ENCODE measurements at regions not wholly inside any gene's neighbourhood (a gene's known extent, or its start where the extent isn't known, plus 50 kb on each side); places are given as distances from the start of the nearest gene placed in this dataset.
A peak's percentile ranks its signal among the peaks of the same experiment; 100 is the strongest.

- H3K4me1 ChIP-seq (ENCODE audit: control extremely low read depth in 1 of 4, control insufficient read depth in 4 of 4, insufficient read depth in 4 of 4, low read length in 3 of 4) = no peaks in the 10 kb centered on the region
- 73% methylated on average over 4 of the region's 7 CpGs for WGBS (ENCODE audit: insufficient coverage)
- CTCF ChIA-PET = interaction anchor here (1.2 to 2.9 kb wide), 2 partner anchors 558 to 896 kb away, joined by 4 to 13 read pairs; no protein-coding TSS in a partner anchor
- H3K36me3 ChIP-seq (ENCODE audit: control insufficient read depth in 4 of 4, insufficient read depth in 4 of 4, low read length in 3 of 4) = no peaks in the 10 kb centered on the region
- H3K27ac ChIP-seq (ENCODE audit: insufficient read depth in 1 of 2, low read depth in 1 of 2, low read length in 2 of 2, poor library complexity in 1 of 2, severe bottlenecking in 2 of 2) = no peak overlapping the region
- H3K9me3 ChIP-seq (ENCODE audit: control extremely low read depth in 1 of 5, control insufficient read depth in 4 of 5, insufficient read depth in 2 of 5, low read depth in 1 of 5, low read length in 4 of 5) = no peaks in the 10 kb centered on the region
- peak; percentile 18 to 32 (median 31) for DNase-seq
- no peaks in the 10 kb centered on the region for H3K27me3 ChIP-seq (replicated peaks in 2 of 5; ENCODE audit: control insufficient read depth in 4 of 5, insufficient read depth in 5 of 5, low read length in 4 of 5)
- H3K4me3 ChIP-seq (ENCODE audit: control insufficient read depth in 1 of 7, extremely low read depth in 1 of 7, insufficient read depth in 4 of 7, low read depth in 2 of 7, low read length in 6 of 7) = no peak overlapping the region
- POLR2A ChIA-PET = no interaction called here
These were observed 971.3 kb upstream of the FAM98A start for GRCh38 chr2:34570266-34570872.

DNA sequence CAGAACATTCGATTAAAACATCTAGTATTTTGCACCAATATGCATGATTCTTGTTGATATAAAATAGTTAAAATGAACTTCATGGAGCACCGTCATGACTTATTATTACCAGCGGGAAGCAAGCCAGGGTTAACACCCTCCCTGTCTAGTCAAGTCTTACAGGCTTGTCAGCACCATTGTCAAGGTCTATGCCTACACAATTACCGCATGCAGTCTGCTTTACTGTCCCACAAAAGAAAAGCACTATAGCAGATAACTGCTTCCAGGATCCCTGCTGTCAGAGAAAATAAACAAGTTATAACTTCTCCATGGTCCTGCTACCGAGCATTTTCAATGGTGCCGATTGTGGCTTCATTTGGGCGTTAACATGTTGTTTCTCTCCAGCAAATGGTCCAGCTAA lies 968.0 kb upstream of the FAM98A start:
- Histone ChIP-seq H3K4me1 (ENCODE audit: control extremely low read depth in 1 of 4, control insufficient read depth in 4 of 4, insufficient read depth in 4 of 4, low read length in 3 of 4) (no peaks in the 10 kb centered on the region), H3K27me3 (replicated peaks in 2 of 5; ENCODE audit: control insufficient read depth in 4 of 5, insufficient read depth in 5 of 5, low read length in 4 of 5) (no peaks in the 10 kb centered on the region), H3K27ac (ENCODE audit: insufficient read depth in 1 of 2, low read depth in 1 of 2, low read length in 2 of 2, poor library complexity in 1 of 2, severe bottlenecking in 2 of 2) (no peak overlapping the region), H3K36me3 (ENCODE audit: control insufficient read depth in 4 of 4, insufficient read depth in 4 of 4, low read length in 3 of 4) (no peaks in the 10 kb centered on the region), H3K9me3 (ENCODE audit: control extremely low read depth in 1 of 5, control insufficient read depth in 4 of 5, insufficient read depth in 2 of 5, low read depth in 1 of 5, low read length in 4 of 5) (no peaks in the 10 kb centered on the region), H3K4me3 (ENCODE audit: control insufficient read depth in 1 of 7, extremely low read depth in 1 of 7, insufficient read depth in 4 of 7, low read depth in 2 of 7, low read length in 6 of 7) (no peak overlapping the region)
- CTCF ChIA-PET = no interaction called here
- POLR2A ChIA-PET = no interaction called here
- DNase-seq = no peak
- 95% methylated on average over 5 of the region's 7 CpGs for WGBS (ENCODE audit: insufficient coverage)

DNA sequence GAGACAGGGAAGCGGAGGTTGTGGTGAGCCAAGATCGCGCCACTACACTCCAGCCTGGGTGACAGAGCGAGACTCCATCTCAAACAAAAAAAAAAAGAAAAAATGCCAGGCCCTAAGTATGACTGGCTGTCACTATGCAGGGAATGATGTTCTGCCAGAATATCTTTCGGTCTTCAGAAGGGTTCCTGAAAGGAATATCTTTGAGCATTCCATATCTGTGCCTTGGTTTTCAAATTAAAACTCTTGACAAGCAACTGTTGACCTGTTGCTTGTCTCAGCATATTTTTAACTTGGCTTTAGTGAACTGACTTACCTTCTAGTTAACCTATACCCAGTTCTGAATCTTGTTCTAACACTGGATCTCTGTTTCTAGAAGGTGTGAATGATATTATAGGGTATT lies 953.2 kb upstream of the FAM98A start:
- ChIA-PET POLR2A (no interaction called here), CTCF (no interaction called here)
- no peaks in the 10 kb centered on the region for H3K27me3 ChIP-seq (replicated peaks in 2 of 5; ENCODE audit: control insufficient read depth in 4 of 5, insufficient read depth in 5 of 5, low read length in 4 of 5)
- no peaks in the 10 kb centered on the region for H3K36me3 ChIP-seq (ENCODE audit: control insufficient read depth in 4 of 4, insufficient read depth in 4 of 4, low read length in 3 of 4)
- WGBS (ENCODE audit: insufficient coverage) = 96% methylated on average over 5 of the region's 5 CpGs
- H3K27ac ChIP-seq (ENCODE audit: insufficient read depth in 1 of 2, low read depth in 1 of 2, low read length in 2 of 2, poor library complexity in 1 of 2, severe bottlenecking in 2 of 2) = no peak overlapping the region
- no peak overlapping the region for H3K4me3 ChIP-seq (ENCODE audit: control insufficient read depth in 1 of 7, extremely low read depth in 1 of 7, insufficient read depth in 4 of 7, low read depth in 2 of 7, low read length in 6 of 7)
- H3K9me3 ChIP-seq (ENCODE audit: control extremely low read depth in 1 of 5, control insufficient read depth in 4 of 5, insufficient read depth in 2 of 5, low read depth in 1 of 5, low read length in 4 of 5) = no peaks in the 10 kb centered on the region
- no peak for DNase-seq
- no peaks in the 10 kb centered on the region for H3K4me1 ChIP-seq (ENCODE audit: control extremely low read depth in 1 of 4, control insufficient read depth in 4 of 4, insufficient read depth in 4 of 4, low read length in 3 of 4)

GRCh38 chr2:34549710-34550345 lies 950.7 kb upstream of the FAM98A start:
- Histone ChIP-seq H3K4me1 (ENCODE audit: control extremely low read depth in 1 of 4, control insufficient read depth in 4 of 4, insufficient read depth in 4 of 4, low read length in 3 of 4) (no peaks in the 10 kb centered on the region), H3K27ac (ENCODE audit: insufficient read depth in 1 of 2, low read depth in 1 of 2, low read length in 2 of 2, poor library complexity in 1 of 2, severe bottlenecking in 2 of 2) (no peak overlapping the region), H3K4me3 (ENCODE audit: control insufficient read depth in 1 of 7, extremely low read depth in 1 of 7, insufficient read depth in 4 of 7, low read depth in 2 of 7, low read length in 6 of 7) (no peak overlapping the region), H3K36me3 (ENCODE audit: control insufficient read depth in 4 of 4, insufficient read depth in 4 of 4, low read length in 3 of 4) (no peaks in the 10 kb centered on the region), H3K9me3 (ENCODE audit: control extremely low read depth in 1 of 5, control insufficient read depth in 4 of 5, insufficient read depth in 2 of 5, low read depth in 1 of 5, low read length in 4 of 5) (no peaks in the 10 kb centered on the region), H3K27me3 (replicated peaks in 2 of 5; ENCODE audit: control insufficient read depth in 4 of 5, insufficient read depth in 5 of 5, low read length in 4 of 5) (no peaks in the 10 kb centered on the region)
- WGBS (ENCODE audit: insufficient coverage) = no CpG with 5 or more reads among the region's 3 CpGs
- ChIA-PET CTCF (no interaction called here), POLR2A (no interaction called here)
- no peak for DNase-seq

GRCh38 chr2:34547900-34548299 lies 948.8 kb upstream of the FAM98A start:
- Histone ChIP-seq H3K9me3 (ENCODE audit: control extremely low read depth in 1 of 5, control insufficient read depth in 4 of 5, insufficient read depth in 2 of 5, low read depth in 1 of 5, low read length in 4 of 5) (no peaks in the 10 kb centered on the region), H3K27me3 (replicated peaks in 2 of 5; ENCODE audit: control insufficient read depth in 4 of 5, insufficient read depth in 5 of 5, low read length in 4 of 5) (no peaks in the 10 kb centered on the region), H3K4me1 (ENCODE audit: control extremely low read depth in 1 of 4, control insufficient read depth in 4 of 4, insufficient read depth in 4 of 4, low read length in 3 of 4) (no peaks in the 10 kb centered on the region), H3K4me3 (ENCODE audit: control insufficient read depth in 1 of 7, extremely low read depth in 1 of 7, insufficient read depth in 4 of 7, low read depth in 2 of 7, low read length in 6 of 7) (no peak overlapping the region), H3K27ac (ENCODE audit: insufficient read depth in 1 of 2, low read depth in 1 of 2, low read length in 2 of 2, poor library complexity in 1 of 2, severe bottlenecking in 2 of 2) (no peak overlapping the region), H3K36me3 (ENCODE audit: control insufficient read depth in 4 of 4, insufficient read depth in 4 of 4, low read length in 3 of 4) (no peaks in the 10 kb centered on the region)
- ChIA-PET CTCF (no interaction called here), POLR2A (no interaction called here)
- WGBS (ENCODE audit: insufficient coverage) = 100% methylated on average over 1 of the region's 3 CpGs
- DNase-seq = no peak

DNA sequence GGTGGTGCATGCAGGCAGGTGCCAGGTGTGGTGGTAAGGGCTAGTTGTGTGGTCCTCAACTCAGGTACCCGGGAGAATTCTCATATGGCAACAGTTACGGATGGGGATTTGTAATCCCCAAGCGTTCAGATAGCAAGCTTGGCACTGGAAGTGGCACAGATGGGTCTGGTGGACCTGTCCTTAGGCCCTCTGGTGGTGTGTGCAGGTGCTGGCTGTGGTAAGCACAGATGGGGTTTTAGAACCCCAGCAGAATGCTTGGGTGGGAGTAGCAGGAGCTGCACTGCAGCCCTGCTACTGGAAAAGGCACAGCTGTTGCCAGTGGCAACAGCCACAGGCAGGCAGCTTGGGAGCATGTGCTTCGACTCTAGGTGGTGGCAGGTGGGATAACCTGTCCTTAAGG lies 948.2 kb upstream of the FAM98A start:
- WGBS (ENCODE audit: insufficient coverage) = 92% methylated on average over 2 of the region's 4 CpGs
- no peak overlapping the region for H3K4me3 ChIP-seq (ENCODE audit: control insufficient read depth in 1 of 7, extremely low read depth in 1 of 7, insufficient read depth in 4 of 7, low read depth in 2 of 7, low read length in 6 of 7)
- no peaks in the 10 kb centered on the region for H3K4me1 ChIP-seq (ENCODE audit: control extremely low read depth in 1 of 4, control insufficient read depth in 4 of 4, insufficient read depth in 4 of 4, low read length in 3 of 4)
- no peaks in the 10 kb centered on the region for H3K9me3 ChIP-seq (ENCODE audit: control extremely low read depth in 1 of 5, control insufficient read depth in 4 of 5, insufficient read depth in 2 of 5, low read depth in 1 of 5, low read length in 4 of 5)
- CTCF ChIA-PET = no interaction called here
- POLR2A ChIA-PET = no interaction called here
- DNase-seq = no peak
- H3K36me3 ChIP-seq (ENCODE audit: control insufficient read depth in 4 of 4, insufficient read depth in 4 of 4, low read length in 3 of 4) = no peaks in the 10 kb centered on the region
- H3K27me3 ChIP-seq (replicated peaks in 2 of 5; ENCODE audit: control insufficient read depth in 4 of 5, insufficient read depth in 5 of 5, low read length in 4 of 5) = no peaks in the 10 kb centered on the region
- H3K27ac ChIP-seq (ENCODE audit: insufficient read depth in 1 of 2, low read depth in 1 of 2, low read length in 2 of 2, poor library complexity in 1 of 2, severe bottlenecking in 2 of 2) = no peak overlapping the region

DNA sequence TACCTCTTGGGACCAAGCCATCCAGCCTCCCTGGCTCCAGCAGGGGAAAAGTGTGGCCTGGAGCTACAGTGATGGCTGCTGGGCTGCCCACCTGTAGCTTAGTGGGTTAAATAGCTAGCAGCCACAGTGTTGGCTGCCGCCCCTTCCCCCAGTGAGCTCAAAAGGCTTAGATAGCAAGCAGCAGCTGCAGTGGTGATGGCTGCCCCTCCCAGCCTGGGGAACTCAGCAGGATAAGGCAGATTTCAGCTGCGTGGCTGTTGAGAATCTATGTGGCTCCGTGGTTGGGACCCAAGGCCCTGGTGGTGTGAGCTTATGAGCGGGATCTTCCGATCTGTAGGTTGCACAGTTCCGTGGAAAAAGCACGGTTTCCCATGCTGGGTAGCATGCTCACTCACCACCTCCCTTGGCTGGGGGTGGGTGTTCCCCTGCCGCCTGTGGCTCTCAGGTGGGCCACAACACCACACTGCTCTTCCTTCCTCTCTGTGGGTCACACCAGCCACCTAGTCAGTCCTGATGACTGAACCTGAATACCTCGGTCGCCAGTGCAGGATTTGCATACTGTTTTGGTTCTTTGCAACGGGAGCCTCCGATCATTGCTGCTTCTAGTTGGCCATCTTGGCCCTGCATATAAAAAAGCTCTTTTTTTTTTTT lies 946.5 kb upstream of the FAM98A start:
- no peaks in the 10 kb centered on the region for H3K36me3 ChIP-seq (ENCODE audit: control insufficient read depth in 4 of 4, insufficient read depth in 4 of 4, low read length in 3 of 4)
- 93% methylated on average over 8 of the region's 12 CpGs for WGBS (ENCODE audit: insufficient coverage)
- H3K27me3 ChIP-seq (replicated peaks in 2 of 5; ENCODE audit: control insufficient read depth in 4 of 5, insufficient read depth in 5 of 5, low read length in 4 of 5) = no peaks in the 10 kb centered on the region
- no peaks in the 10 kb centered on the region for H3K9me3 ChIP-seq (ENCODE audit: control extremely low read depth in 1 of 5, control insufficient read depth in 4 of 5, insufficient read depth in 2 of 5, low read depth in 1 of 5, low read length in 4 of 5)
- H3K4me1 ChIP-seq (ENCODE audit: control extremely low read depth in 1 of 4, control insufficient read depth in 4 of 4, insufficient read depth in 4 of 4, low read length in 3 of 4) = no peaks in the 10 kb centered on the region
- POLR2A ChIA-PET = no interaction called here
- no peak for DNase-seq
- no peak overlapping the region for H3K4me3 ChIP-seq (ENCODE audit: control insufficient read depth in 1 of 7, extremely low read depth in 1 of 7, insufficient read depth in 4 of 7, low read depth in 2 of 7, low read length in 6 of 7)
- H3K27ac ChIP-seq (ENCODE audit: insufficient read depth in 1 of 2, low read depth in 1 of 2, low read length in 2 of 2, poor library complexity in 1 of 2, severe bottlenecking in 2 of 2) = no peak overlapping the region
- CTCF ChIA-PET = no interaction called here

Measured in common myeloid progenitor, CD34-positive (primary cell).